Kidney glomerular epithelial cell (primary cell): ENCODE measurements at regions not wholly inside any gene's neighbourhood (a gene's known extent, or its start where the extent isn't known, plus 50 kb on each side); places are given as distances from the start of the nearest gene placed in this dataset.
"Not testable (repeated sequence)": the region's sequence is repeated elsewhere in the genome, so short reads cannot be mapped to it uniquely, and the experiment has no call there.

ENCODE experiments used
- DNase-seq: peaks from one replicate; lab custom pipeline; 2025; lab: John Stamatoyannopoulos, UW

- no peak for DNase-seq
Measured at GRCh38 chr9:115462623-115463022, 344.7 kb upstream of the TNC start.

DNA sequence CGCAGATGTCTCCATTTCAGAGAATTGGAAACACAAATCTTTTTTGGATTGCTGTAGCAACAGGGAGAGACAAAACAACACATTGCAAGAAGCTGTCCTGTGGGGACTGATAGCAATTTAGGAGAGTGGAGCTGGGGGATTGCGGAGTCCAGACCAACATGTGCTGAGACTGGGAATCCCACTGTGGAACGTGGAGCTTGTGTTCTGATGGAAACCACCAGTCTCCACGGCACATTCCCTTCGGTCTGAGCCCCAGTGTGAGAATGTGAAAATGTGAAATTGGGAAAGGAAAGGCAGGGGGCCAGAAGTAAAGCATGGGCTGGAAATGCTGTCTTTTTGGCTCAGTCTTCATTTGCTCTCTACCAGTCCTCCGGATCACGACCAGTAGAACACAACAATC, 348.8 kb upstream of the TNC start:
- DNase-seq: no peak

- no peak for DNase-seq
Measured at GRCh38 chr9:115469841-115470240, 351.9 kb upstream of the TNC start.

DNA sequence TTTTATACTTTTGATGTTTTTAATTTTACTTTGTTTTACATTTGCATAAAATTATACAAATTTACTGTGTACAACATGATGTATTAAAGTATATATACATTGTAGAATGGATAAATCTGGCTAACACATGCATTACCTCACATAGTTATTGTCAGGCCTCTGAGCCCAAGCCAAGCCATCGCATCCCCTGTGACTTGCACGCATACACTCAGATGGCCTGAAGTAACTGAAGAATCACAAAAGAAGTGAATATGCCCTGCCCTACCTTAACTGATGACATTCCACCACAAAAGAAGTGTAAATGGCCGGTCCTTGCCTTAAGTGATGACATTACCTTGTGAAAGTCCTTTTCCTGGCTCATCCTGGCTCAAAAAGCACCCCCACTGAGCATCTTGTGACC, 355.1 kb upstream of the TNC start:
- DNase-seq: not testable (repeated sequence)

DNA sequence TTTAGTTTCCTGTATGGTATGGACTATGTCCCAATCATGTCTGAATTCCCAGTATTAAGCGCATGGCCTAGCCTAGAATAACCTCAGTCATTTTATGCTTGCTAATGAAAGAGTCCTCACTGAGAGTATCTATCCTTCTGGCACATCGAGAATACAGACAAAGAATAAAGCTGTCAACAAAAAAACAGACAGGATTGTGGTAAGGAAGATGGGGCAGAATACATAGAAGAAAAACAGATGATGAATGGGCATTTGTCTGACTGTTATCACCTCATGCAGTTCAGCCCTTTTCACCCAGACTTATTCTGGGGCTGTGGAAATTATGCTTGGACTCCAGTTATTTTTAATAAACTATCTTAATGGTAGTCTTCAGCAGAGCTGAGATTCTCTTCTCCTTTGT, 363.8 kb upstream of the TNC start:
- DNase-seq: no peak

DNA sequence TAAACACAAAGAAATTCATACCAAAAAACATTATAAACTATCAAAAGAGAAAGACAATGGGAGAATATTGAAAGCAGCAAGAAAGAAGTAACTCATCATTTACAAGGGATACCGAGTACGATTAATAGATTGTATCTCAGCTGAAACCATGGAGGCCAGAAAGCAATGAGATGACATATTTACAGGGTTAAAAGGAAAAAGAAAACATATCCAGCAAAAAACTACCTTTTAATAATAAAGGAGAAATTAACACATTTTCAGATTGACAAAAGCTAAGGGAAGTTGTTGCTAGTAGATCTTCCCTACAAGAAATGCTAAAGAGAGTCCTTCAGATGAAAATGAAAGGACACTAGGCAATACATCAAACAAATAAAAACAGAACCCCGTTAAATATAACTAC, 364.8 kb upstream of the TNC start:
- no peak for DNase-seq

DNA sequence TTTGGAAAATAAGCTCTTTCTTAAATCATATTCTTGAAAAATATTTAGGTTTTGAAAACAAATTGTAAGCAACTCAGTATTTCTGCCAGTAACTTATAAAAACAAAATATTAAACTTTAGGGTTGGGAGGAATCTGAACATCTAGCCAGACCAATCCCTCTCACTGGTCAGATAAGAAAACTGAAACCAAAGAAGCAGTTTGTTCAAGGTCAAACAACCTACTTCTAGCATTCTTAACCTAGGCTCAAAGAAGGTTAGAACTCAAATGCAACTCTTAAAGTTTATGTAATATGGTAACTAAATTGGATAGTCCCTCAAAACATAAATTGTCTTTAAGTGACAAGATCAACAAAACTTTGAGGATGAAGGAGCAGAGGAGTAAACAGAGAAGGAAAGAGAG, 374.9 kb upstream of the TNC start:
- no peak for DNase-seq

- no peak for DNase-seq
Measured at GRCh38 chr9:115494393-115494792, 376.4 kb upstream of the TNC start.

DNA sequence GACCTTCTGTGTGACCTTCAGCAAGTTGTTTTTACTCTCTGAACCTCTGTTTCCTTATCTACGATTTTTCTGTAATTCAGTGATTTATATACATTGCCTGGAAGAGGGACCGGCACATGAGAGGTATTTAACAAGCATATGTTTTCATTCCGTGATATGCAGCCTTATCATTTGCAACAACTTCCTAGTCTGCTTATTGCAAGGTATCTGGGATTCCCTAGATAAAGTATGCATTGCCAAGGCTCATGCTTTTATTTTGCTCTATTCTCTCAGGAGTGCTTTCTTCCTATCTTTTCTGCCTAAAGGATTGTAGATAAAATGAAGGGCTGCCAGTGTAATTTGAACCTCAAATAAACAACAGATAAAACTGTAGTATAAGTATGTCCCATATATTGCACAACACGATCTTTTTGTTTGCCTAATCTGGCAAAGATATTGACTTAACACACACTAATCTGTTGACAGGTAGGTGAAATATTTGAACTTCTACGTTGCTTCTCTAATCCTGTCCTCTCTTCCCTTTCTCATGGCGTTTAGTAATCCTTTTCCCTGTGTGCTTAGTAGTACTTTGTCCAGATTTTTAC, 377.2 kb upstream of the TNC start:
- no peak for DNase-seq

GRCh38 chr9:115495836-115496235, 377.9 kb upstream of the TNC start:
- DNase-seq: no peak

DNA sequence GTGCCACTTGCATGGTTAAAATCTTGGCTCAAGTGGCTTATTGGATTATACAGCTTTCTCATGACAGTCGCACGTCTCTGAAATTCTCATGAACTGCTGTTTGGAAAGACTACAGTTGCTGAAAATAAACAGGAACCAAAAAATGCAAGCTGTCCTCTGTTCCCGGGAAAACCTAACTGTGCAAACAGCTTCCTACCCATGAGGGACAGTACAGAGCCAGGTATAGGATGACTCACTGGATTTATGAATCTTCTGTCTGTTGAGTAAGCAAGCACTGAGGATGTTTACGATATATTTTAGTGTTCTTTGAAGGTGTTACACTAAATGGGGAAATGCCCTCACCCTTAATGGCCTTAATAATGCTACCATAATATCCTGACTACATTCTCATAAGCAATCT, 380.3 kb upstream of the TNC start:
- DNase-seq: no peak

GRCh38 chr9:115507148-115507547, 389.2 kb upstream of the TNC start:
- no peak for DNase-seq

- no peak for DNase-seq
Measured at GRCh38 chr9:115513148-115513547, 395.2 kb upstream of the TNC start.

DNA sequence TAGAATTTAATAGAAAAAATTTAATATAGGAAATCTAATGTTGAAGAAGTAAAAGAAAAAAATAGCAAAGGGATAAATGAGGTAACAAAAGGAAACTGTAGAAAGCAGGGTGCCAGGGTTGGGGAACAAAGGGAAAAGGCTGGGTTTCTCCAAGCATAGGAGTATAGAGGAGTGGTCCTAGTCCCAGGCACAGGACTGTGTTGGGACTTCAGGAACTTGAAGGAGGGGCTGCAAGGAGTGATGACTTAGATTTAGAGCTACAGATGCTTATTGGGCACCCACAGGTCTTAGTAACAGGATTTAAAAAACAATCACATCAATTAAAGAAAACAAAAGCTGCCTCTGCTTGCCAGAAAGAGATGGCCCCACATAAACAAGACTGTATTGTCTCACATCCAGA, 396.5 kb upstream of the TNC start:
- DNase-seq: no peak

DNA sequence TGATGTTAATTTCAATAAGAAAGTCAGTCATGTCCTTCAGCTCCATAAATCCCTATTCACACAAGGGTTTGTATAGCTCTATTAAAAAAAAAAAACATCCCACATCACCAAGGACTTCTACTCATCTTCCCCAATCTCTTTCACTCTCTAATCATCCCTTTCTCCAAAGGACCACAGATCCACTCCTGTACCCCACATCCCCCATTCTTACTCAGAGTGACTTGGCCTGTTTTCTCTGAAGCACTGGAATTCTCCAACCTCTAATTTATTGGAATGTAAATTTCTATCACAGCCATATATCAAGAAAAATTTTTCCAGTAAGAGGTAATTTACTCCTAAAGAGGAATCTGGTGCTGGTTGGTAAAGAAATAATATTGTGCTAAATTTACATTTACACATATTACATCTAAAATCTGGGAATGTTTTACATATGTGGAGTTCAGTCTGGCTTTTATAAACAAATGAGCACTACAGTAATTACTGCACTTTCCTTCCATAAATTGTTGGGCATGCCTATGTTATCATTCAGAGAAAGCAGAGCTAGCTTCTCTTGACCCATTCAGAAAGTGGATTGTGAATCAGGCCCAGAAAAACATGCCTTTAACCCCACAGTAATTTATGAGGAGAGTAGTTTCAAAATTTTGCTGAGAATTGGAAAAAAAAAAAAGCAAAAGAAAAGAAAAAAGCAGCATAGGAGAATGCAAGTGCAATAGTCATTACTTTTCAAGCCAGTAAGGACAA, 399.5 kb upstream of the TNC start:
- no peak for DNase-seq

DNA sequence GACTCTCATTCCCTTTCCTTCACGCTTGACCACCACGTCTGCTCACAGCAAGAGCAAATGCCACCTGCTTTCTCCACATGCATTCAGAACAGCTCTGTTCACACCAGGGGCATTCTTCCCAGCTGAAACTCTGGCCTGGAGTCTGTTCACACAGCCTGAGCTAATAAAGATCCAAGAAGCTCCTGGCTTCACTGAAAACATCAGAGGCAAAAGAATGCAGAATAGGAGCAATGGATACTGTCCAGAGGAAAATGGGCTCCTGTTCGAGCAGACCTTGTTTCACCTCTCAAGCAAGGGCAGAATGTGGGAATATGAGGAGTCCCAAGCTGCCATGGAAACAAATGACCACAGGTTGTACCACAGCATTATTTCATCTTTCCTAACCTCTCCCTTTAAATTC, 402.7 kb upstream of the TNC start:
- no peak for DNase-seq

GRCh38 chr9:115522912-115523311, 405.0 kb upstream of the TNC start:
- no peak for DNase-seq

GRCh38 chr9:115524453-115525059, 406.6 kb upstream of the TNC start:
- peak; percentile 69 for DNase-seq

DNA sequence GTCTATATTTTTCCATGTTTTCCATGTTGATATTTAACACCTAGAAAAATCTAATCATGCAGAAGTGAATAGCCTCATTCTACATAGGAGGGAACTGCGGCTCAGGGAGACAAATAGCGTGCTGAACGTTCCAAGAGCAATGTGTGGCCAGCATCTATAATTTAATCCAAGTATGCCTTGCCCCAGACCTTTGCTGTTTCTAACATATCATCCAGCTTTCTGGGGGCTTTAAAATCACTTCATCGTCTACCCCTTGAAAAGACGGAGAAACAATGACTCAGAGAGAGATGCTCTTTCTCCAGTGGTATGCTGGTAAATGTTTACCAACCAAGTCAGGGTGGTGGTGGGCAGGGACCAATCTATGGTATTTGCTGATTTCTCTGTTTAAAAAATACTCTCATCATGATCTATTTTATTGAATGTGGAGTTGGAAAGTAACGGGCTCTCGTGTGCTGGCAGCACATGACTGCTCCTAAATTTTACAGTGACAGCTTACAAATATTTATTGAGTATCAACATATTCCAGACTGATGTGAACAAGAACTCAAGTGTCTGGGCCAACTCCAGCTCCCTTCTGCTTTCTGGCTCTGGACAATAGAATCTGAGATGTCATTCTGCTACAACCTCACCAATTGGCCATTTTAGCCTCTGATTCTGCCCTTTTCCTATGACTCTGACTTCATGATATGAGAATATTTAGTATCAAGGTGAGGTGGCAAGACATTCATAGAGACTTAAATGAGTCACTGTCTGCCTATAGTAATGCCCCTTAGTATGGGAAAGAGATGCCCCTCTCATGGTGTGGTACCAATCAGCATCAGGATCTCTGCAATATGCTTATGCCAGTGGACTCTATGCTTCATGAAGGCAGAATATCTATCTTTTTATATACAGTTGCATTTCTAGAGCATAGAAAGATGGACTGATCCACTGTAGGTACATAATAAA, 407.4 kb upstream of the TNC start:
- no peak for DNase-seq

DNA sequence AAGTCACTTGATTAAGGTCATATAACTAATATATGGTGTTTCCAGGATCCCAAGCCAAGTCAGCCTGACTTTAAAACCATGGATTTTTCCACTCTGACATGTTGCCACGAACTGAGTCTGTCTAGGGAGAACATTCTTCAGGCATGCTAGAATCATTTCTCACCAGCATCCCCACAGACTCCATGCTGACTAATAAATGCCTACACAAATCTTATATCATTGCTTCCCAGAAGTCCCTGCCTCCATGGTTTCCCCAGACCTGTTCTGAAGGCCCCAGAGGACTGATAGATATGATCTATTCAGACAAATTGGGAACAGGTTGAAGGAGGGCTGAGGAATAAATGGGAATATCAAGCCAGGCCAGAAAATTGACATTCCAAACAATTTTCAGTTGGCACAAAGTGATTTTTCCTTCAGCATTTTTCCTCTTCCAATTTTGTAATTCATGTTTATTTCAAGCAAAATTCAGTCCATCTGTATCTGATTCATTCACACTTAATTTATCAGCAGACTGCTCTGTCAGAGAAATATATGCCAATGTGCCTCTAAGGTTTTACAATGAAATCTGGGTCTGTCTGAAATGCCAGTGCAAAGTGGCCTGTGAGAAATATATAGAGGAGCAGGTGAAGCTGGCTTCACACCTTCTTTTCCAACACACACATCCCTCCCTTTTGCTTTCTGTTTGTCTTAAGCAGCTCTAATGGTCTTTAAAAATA, 413.6 kb upstream of the TNC start:
- peak; percentile 16 for DNase-seq

- DNase-seq: no peak
Measured at GRCh38 chr9:115533511-115533910, 415.6 kb upstream of the TNC start.

GRCh38 chr9:115540091-115540490, 422.1 kb upstream of the TNC start:
- DNase-seq: peak; percentile 2
